Activated gamma-delta T cell (primary cell): ENCODE measurements at regions not wholly inside any gene's neighbourhood (a gene's known extent, or its start where the extent isn't known, plus 50 kb on each side); places are given as distances from the start of the nearest gene placed in this dataset.

Source experiments
- DNase-seq: peaks from one replicate; lab custom pipeline; 2025; lab: John Stamatoyannopoulos, UW

- no peak for DNase-seq
Measured at GRCh38 chr5:162324328-162324727, 256.8 kb downstream of the GABRG2 start.

- DNase-seq, result no peak
Measured at GRCh38 chr5:162325143-162325727, 257.7 kb downstream of the GABRG2 start.

GRCh38 chr5:162334944-162335343, 267.4 kb downstream of the GABRG2 start:
- no peak for DNase-seq

- DNase-seq, result no peak
Measured at GRCh38 chr5:162360373-162360931, 292.9 kb downstream of the GABRG2 start.

GRCh38 chr5:162372256-162372655, 304.7 kb downstream of the GABRG2 start:
- DNase-seq, result no peak

GRCh38 chr5:162377895-162378294, 310.3 kb downstream of the GABRG2 start:
- DNase-seq, result no peak

GRCh38 chr5:162382839-162383238, 315.3 kb downstream of the GABRG2 start:
- DNase-seq, result no peak

- no peak for DNase-seq
Measured at GRCh38 chr5:162384225-162384624, 316.7 kb downstream of the GABRG2 start.

- DNase-seq, result no peak
Measured at GRCh38 chr5:162391833-162392232, 324.3 kb downstream of the GABRG2 start.

- DNase-seq, result no peak
Measured at GRCh38 chr5:162392336-162392735, 324.8 kb downstream of the GABRG2 start.

GRCh38 chr5:162393534-162393933, 326.0 kb downstream of the GABRG2 start:
- no peak for DNase-seq

GRCh38 chr5:162407614-162408013, 340.0 kb downstream of the GABRG2 start:
- DNase-seq, result no peak

GRCh38 chr5:162410365-162410764, 342.8 kb downstream of the GABRG2 start:
- DNase-seq, result no peak

GRCh38 chr5:162429142-162429541, 361.6 kb downstream of the GABRG2 start:
- no peak for DNase-seq

GRCh38 chr5:162434281-162434680, 366.7 kb downstream of the GABRG2 start:
- DNase-seq, result no peak

GRCh38 chr5:162436055-162436454, 368.5 kb downstream of the GABRG2 start:
- no peak for DNase-seq

- DNase-seq, result no peak
Measured at GRCh38 chr5:162444129-162444762, 376.7 kb downstream of the GABRG2 start.

GRCh38 chr5:162456086-162456485, 388.5 kb downstream of the GABRG2 start:
- no peak for DNase-seq

- no peak for DNase-seq
Measured at GRCh38 chr5:162466011-162466410, 398.4 kb downstream of the GABRG2 start.

- no peak for DNase-seq
Measured at GRCh38 chr5:162473041-162473714, 405.6 kb downstream of the GABRG2 start.

- DNase-seq, result no peak
Measured at GRCh38 chr5:162474239-162474638, 406.7 kb downstream of the GABRG2 start.

GRCh38 chr5:162484095-162484494, 416.5 kb downstream of the GABRG2 start:
- no peak for DNase-seq

GRCh38 chr5:162484986-162485385, 417.4 kb downstream of the GABRG2 start:
- DNase-seq, result no peak
